GM19328 (cell line): ENCODE measurements at regions not wholly inside any gene's neighbourhood (a gene's known extent, or its start where the extent isn't known, plus 50 kb on each side); places are given as distances from the start of the nearest gene placed in this dataset.

Source experiments
- ATAC-seq: cut with Tn5 transposase; IDR thresholded peaks from one replicate; pipeline ENCODE4 v1.9.1; 2021; ENCODE audit warnings: mild to moderate bottlenecking, moderate library complexity; ENCODE audit not compliant: unreplicated experiment

GRCh38 chr2:80887841-80888378 lies 583.4 kb upstream of the LRRTM1 start:
- no peak for ATAC-seq

GRCh38 chr2:80874374-80874773 lies 569.8 kb upstream of the LRRTM1 start:
- no peak for ATAC-seq

DNA sequence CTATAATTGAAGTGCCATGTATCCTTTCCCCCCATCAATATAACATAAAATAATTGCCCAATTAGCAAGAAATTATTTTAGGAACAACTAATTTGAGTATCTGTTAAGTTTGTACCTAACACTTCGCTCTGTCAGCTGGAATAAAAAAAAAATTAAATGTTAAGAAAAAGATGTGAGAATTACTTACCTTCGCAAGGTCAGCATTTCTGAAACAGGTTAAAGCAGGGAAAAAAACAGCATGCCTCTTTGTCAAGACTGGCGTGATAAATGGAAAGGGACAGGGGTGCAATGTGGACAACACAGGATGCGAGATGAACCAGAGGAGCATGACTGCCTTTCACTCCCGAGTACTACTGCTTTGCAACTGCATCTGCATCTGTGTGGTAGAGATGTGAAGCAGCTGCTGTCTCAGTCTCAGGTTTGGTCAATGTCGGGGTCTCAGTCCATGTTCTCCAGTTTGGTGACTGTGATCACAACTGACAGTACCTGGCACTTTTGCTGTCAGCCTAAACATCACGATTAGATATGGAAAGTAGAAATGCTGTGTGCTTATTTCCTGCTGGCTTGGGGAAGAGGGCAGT lies 565.4 kb upstream of the LRRTM1 start:
- ATAC-seq: no peak

- no peak for ATAC-seq
Observed at GRCh38 chr2:80863147-80863714, 558.7 kb upstream of the LRRTM1 start.

GRCh38 chr2:80858965-80859364 lies 554.4 kb upstream of the LRRTM1 start:
- ATAC-seq: no peak

DNA sequence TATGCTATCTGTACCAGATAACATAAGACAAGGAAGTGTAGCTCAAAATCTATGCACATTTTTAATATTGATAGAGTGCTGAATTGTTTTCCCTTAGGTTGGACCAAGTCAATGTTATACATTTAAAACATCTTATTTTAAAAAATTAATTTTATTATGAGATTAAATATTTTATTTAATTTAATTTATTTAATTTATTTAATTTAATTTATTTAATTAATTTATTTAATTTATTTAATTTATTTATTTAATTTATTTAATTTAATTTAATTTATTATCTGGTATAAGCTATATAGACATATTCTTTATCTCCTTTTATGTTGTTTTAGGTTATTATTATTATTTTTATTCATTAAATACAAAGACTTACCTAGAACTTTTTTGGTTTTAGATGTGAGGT lies 551.7 kb upstream of the LRRTM1 start:
- no peak for ATAC-seq

GRCh38 chr2:80854831-80855230 lies 550.3 kb upstream of the LRRTM1 start:
- ATAC-seq: no peak

- no peak for ATAC-seq
Observed at GRCh38 chr2:80852808-80853139, 548.2 kb upstream of the LRRTM1 start.

GRCh38 chr2:80852079-80852807 lies 547.7 kb upstream of the LRRTM1 start:
- no peak for ATAC-seq

- no peak for ATAC-seq
Observed at GRCh38 chr2:80830891-80831290, 526.3 kb upstream of the LRRTM1 start.

DNA sequence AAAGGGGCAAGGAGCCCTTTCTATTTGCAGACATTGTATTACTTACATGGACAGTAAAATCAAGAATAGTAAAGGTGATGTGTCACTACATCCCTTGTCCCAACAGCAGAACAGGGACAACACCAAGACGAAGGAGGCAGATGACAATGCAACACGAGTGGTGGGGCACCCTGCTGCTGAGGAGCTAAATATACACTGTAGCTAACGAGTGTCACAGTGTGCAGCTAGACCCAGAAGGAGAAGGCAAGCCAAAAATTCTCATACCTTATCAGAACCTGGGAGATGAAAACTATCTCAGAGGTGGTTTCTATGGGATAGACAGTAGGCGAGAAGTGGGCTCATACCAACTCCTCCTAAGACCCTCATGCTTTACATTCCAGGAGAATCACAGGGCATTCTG lies 518.4 kb upstream of the LRRTM1 start:
- no peak for ATAC-seq

GRCh38 chr2:80815259-80815658 lies 510.7 kb upstream of the LRRTM1 start:
- no peak for ATAC-seq

DNA sequence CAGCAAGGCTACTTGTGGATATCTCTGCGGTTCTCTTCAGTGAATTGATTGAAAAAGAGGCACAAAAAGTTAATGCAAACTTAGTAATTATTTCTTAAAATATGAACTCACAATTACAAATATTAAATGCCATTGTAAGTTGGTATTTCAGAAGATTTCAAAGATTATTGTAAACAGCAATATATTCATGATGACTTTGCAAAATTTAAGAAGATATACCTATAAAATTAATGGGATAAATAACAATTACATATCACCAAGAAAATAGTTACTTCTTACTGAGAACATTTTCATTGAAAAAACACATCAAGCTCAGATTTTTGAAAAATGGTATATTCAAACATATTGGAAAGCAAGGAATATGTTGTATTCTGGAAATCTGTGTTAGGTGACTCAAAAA lies 482.0 kb upstream of the LRRTM1 start:
- ATAC-seq: no peak

- no peak for ATAC-seq
Observed at GRCh38 chr2:80778704-80779103, 474.2 kb upstream of the LRRTM1 start.

- no peak for ATAC-seq
Observed at GRCh38 chr2:80748592-80748991, 444.0 kb upstream of the LRRTM1 start.

DNA sequence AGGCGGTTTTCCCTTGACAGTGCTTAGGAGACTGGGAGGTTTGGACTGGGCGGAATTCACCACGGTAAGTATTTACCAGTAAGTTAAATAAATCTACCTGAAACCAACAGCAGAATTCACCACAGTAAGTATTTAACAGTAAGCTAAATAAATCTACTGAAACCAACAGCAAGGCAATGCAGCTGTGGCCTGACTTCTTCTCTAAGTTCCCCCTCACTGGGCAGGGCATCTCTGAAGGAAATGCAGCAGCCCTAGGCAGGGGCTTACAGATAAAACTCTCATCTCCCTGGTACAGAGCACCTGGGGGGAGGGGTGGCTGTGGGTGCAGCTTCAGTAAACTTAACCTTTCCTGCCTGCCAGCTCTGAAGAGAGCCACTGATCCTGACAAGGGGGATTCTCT lies 432.5 kb upstream of the LRRTM1 start:
- no peak for ATAC-seq

GRCh38 chr2:80725001-80725400 lies 420.4 kb upstream of the LRRTM1 start:
- ATAC-seq: no peak

DNA sequence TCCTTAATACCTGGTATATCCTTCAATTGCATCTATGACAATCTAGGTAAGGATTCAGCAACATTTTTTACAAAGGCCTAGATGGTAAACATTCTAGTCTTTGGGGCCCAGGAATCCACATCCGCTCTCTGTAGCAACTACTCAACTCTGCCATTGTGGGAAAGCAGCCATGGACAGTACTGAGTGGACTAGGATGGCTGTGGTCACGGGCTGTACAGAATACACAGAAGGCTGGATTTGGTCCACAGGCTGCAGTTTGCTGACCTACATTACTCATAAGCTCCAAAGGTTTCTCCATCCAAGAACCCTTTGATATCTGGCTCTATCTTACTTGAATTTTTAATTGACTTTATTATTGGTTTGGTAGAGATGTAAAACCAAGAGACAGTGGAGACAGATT lies 418.3 kb upstream of the LRRTM1 start:
- no peak for ATAC-seq

GRCh38 chr2:80719607-80720006 lies 415.1 kb upstream of the LRRTM1 start:
- ATAC-seq: no peak

DNA sequence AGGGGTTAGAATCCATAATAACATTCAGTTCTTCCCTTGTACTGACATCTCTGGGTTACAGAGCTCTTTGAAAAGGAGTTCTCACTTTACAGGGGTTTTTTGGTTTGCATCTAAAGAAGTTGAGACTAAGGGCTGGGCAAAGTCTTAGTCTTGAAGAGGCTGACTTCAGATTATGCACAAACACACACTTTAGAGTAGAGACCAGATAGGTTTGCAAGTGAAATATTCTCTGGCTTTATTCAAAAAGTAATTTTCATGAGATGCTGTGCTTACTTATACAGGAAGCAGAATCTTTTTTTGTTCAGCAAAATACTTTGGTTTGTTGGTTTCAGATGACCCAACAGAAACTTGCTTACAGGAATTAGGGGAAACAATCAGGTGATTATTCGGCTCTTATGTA lies 410.9 kb upstream of the LRRTM1 start:
- ATAC-seq: no peak

GRCh38 chr2:80711915-80712314 lies 407.4 kb upstream of the LRRTM1 start:
- ATAC-seq: no peak

DNA sequence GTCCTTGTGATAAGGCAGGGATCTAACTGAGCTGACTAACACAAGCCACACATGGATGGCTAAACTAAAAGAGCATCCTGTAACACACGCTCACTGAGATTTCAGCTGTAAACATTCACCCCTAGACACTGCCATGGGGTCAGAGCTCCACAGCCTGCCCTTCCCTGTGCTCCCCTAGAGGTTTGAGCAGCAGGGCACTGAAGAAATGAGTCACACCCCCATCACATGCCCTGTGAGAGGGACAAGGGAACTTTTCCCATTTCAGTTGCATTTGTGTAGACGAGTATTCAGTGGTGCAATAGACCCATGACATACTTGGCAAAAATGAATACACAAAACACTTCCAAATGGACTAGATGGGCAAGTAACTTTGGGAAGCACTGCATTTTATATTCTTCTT lies 402.4 kb upstream of the LRRTM1 start:
- ATAC-seq: no peak
